ENCODE measurements at regions not wholly inside any gene's neighbourhood (a gene's known extent, or its start where the extent isn't known, plus 50 kb on each side); places are given as distances from the start of the nearest gene placed in this dataset.

DNA sequence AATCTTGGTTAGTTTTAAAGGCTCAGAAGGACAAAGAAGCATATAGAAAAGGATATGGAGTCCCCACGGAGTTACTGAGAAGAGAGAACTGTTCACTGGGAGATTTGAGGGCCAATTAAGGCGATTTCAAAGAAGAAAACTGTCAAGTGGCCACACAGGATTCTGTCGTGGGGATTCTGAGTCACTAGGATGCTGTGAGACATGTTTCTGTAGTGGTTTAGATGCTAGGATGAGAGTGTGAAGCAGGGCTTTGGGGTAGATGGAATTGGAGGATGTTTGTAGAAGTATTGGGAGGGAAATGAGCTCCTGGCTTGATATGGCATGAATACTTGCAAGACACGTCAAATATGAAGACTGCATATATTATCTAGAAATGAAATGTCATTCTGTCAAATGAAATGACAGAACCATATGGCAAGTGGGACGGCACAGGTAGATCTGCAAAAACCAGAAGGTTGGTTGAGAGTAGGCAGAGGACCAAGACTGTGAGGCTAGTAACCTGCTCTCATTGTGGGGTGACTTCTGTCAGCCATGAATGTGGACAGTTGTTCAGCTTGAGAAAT is 136.3 kb upstream of the SPRY4 start (continued):
- TF ChIP-seq ZBTB40 (IDR thresholded peaks at IDR 0.05) (no peak), ZBTB40 (CRISPR knock-in tag; IDR thresholded peaks at IDR 0.05) (no peak), PRMT3 (CRISPR knock-in tag; IDR thresholded peaks at IDR 0.05; ENCODE audit: borderline replicate concordance, low read depth) (no peak), ZNF333 (CRISPR knock-in tag; IDR thresholded peaks at IDR 0.05; ENCODE audit: borderline replicate concordance) (no peak), HOXA5 (CRISPR knock-in tag; IDR thresholded peaks at IDR 0.05) (no peak), JUNB (CRISPR knock-in tag; IDR thresholded peaks at IDR 0.05; ENCODE audit: borderline replicate concordance) (no peak), HNRNPL (IDR thresholded peaks at IDR 0.05; ENCODE audit: low read depth, low read length) (no peak)
- TF ChIP-seq, protein P1, sequence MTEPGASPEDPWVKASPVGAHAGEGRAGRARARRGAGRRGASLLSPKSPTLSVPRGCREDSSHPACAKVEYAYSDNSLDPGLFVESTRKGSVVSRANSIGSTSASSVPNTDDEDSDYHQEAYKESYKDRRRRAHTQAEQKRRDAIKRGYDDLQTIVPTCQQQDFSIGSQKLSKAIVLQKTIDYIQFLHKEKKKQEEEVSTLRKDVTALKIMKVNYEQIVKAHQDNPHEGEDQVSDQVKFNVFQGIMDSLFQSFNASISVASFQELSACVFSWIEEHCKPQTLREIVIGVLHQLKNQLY (CRISPR knock-in tag; IDR thresholded peaks at IDR 0.05): no peak
